ENCODE measurements at regions not wholly inside any gene's neighbourhood (a gene's known extent, or its start where the extent isn't known, plus 50 kb on each side); places are given as distances from the start of the nearest gene placed in this dataset.

DNA sequence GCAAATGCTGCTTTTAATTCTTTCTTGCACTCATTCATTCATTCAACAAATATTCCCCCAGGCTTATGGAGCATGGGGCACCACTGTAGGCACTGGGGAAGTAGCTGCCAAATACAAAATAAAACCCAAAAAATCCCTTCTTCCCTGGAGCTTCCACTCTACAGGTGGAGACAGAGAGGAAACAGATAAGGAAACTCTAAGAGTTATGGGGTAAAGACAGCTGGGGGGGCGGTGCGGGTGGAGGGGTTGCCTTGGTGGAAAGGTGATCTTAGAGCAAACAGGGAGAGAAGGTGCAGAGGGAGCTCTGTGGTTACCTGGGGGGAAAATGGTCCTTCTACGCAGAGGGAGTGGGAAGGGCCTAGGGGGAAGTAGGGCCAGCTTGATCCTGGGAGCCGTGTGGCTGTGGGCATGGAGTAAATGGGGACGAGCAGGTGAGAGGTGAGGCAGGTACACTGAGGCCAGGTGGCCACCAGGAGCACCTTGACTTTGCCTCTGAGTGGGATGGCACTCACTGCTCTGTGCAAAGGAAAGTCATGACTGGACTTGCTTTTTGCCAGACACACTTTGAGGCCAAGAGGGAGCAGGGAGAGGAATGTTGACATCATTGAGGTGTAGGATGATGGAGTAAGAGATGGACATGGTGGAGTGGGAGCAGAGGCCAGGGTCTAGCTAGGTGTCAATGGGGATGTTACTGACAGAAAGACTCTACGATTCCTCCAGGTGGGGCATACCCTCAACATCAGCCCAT lies 152.0 kb downstream of the ETS2 start:
- H3K27me3 ChIP-seq (ENCODE audit: control insufficient read depth in 3 of 3, insufficient read depth in 3 of 3, low read length in 2 of 3): no peaks in the 10 kb centered on the region
- ATAC-seq (ENCODE audit: insufficient read depth, low FRiP score) (no peak), DNase-seq (no peak)
- H3K36me3 ChIP-seq (ENCODE audit: control insufficient read depth in 4 of 4, insufficient read depth in 4 of 4, low read length in 4 of 4): no peaks in the 10 kb centered on the region
- no peak overlapping the region for H3K9ac ChIP-seq (ENCODE audit: insufficient read depth in 1 of 2, low read length in 2 of 2)
- TF ChIP-seq, protein P1, sequence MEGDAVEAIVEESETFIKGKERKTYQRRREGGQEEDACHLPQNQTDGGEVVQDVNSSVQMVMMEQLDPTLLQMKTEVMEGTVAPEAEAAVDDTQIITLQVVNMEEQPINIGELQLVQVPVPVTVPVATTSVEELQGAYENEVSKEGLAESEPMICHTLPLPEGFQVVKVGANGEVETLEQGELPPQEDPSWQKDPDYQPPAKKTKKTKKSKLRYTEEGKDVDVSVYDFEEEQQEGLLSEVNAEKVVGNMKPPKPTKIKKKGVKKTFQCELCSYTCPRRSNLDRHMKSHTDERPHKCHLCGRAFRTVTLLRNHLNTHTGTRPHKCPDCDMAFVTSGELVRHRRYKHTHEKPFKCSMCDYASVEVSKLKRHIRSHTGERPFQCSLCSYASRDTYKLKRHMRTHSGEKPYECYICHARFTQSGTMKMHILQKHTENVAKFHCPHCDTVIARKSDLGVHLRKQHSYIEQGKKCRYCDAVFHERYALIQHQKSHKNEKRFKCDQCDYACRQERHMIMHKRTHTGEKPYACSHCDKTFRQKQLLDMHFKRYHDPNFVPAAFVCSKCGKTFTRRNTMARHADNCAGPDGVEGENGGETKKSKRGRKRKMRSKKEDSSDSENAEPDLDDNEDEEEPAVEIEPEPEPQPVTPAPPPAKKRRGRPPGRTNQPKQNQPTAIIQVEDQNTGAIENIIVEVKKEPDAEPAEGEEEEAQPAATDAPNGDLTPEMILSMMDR (IDR thresholded peaks at IDR 0.05; ENCODE audit: control extremely low read depth, extremely low read depth): no peak
- WGBS, 2 donors: 52 to 64% methylated on average over 6 of the region's 6 CpGs
- peaks cover 6 to 40% (median 13%) of the 10 kb centered on the region in 5 donors for H3K4me1 ChIP-seq (ENCODE audit: control insufficient read depth in 5 of 5, insufficient read depth in 5 of 5, low read length in 5 of 5)
- H3K9me3 ChIP-seq (ENCODE audit: control insufficient read depth in 4 of 4, insufficient read depth in 3 of 4, low read length in 3 of 4): no peaks in the 10 kb centered on the region
- H3K4me3 ChIP-seq: no peak overlapping the region
- peak overlapping the region; percentile 62 to 68 for H3K27ac ChIP-seq (ENCODE audit: low read depth in 1 of 2, low read length in 1 of 2)

DNA sequence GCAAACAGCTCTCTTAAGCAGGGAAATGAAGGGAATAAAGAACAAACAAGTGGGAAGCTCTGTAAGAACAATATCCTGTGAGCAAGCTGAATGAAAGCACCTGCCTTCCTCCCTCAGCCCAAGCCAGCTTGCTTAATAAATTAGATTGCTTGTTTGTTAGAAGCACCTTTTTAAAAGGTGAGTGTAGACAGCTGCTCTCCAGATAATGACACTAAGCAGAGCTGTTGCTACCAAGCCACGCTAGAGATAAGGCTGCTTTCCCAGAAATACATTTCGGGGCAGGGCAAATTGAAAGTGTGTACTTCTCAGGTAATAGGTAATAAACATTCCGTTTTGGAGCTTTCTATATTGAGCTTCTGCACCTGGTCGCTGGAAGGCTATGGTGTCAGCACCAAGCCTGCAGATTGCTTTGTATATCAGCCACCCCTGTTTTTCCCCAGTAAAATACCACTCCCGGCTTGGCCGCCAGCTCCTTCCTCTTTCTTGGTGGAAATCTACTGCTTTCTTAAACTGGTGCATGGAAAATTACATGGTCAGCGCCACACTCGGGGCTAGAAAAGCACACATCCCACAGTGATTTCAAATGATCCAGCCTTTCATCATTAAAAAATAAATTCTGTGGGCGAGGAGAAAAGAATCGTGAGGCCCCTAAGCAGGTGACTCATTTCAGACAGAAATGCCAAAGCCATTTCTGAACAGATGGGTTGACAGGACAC lies 151.3 kb downstream of the ETS2 start:
- H3K27ac ChIP-seq (ENCODE audit: low read depth in 1 of 2, low read length in 1 of 2): peak overlapping the region; percentile 62 to 81
- H3K27me3 ChIP-seq (ENCODE audit: control insufficient read depth in 3 of 3, insufficient read depth in 3 of 3, low read length in 2 of 3): no peaks in the 10 kb centered on the region
- TF ChIP-seq, protein P1 (IDR thresholded peaks at IDR 0.05; ENCODE audit: control extremely low read depth, extremely low read depth): no peak
- H3K9ac ChIP-seq (ENCODE audit: insufficient read depth in 1 of 2, low read length in 2 of 2): no peak overlapping the region
- H3K4me1 ChIP-seq (ENCODE audit: control insufficient read depth in 5 of 5, insufficient read depth in 5 of 5, low read length in 5 of 5): peaks cover 6 to 40% (median 13%) of the 10 kb centered on the region in 5 donors
- DNase-seq (no peak), ATAC-seq (ENCODE audit: insufficient read depth, low FRiP score) (no peak)
- 34 to 63% methylated on average over 10 of the region's 10 CpGs for WGBS, 2 donors
- H3K36me3 ChIP-seq (ENCODE audit: control insufficient read depth in 4 of 4, insufficient read depth in 4 of 4, low read length in 4 of 4): no peaks in the 10 kb centered on the region
- no peak overlapping the region for H3K4me3 ChIP-seq
- no peaks in the 10 kb centered on the region for H3K9me3 ChIP-seq (ENCODE audit: control insufficient read depth in 4 of 4, insufficient read depth in 3 of 4, low read length in 3 of 4)

DNA sequence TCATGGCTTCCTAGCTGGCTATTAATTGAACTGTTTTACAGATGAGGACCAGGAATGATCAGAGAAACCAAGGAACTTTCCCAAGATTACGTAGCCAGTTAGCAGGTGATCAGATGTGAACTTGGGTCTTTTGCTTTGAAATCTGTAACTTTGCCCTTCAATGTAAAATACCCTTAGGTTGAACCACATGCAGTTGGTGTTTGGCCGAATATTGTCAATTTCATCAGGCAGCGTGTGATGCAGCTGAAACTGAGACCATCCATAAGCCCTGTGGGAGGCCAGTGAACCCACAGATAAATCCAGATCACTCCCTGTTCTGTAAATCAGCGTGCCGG lies 150.8 kb downstream of the ETS2 start:
- Histone ChIP-seq H3K27me3 (ENCODE audit: control insufficient read depth in 3 of 3, insufficient read depth in 3 of 3, low read length in 2 of 3) (no peaks in the 10 kb centered on the region), H3K27ac (ENCODE audit: low read depth in 1 of 2, low read length in 1 of 2) (peak overlapping the region; percentile 62 to 81), H3K36me3 (ENCODE audit: control insufficient read depth in 4 of 4, insufficient read depth in 4 of 4, low read length in 4 of 4) (no peaks in the 10 kb centered on the region), H3K4me1 (ENCODE audit: control insufficient read depth in 5 of 5, insufficient read depth in 5 of 5, low read length in 5 of 5) (peaks cover 6 to 40% (median 13%) of the 10 kb centered on the region in 5 donors), H3K9me3 (ENCODE audit: control insufficient read depth in 4 of 4, insufficient read depth in 3 of 4, low read length in 3 of 4) (no peaks in the 10 kb centered on the region), H3K4me3 (no peak overlapping the region), H3K9ac (ENCODE audit: insufficient read depth in 1 of 2, low read length in 2 of 2) (no peak overlapping the region)
- DNase-seq: no peak
- TF ChIP-seq, protein P1 (IDR thresholded peaks at IDR 0.05; ENCODE audit: control extremely low read depth, extremely low read depth): no peak
- ATAC-seq (ENCODE audit: insufficient read depth, low FRiP score): no peak
- 81 to 86% methylated on average over 5 of the region's 5 CpGs for WGBS, 2 donors

All from lung (tissue), 11 donors.